Hepatocyte (in vitro differentiated cells): ENCODE measurements at regions not wholly inside any gene's neighbourhood (a gene's known extent, or its start where the extent isn't known, plus 50 kb on each side); places are given as distances from the start of the nearest gene placed in this dataset.

Source experiments
- EZH2 ChIP-seq: fragments of 200-600 bp; sonication (generic); IDR thresholded peaks from 2 replicates; pipeline ENCODE4 v1.6.1; 2016; ENCODE audit warnings: antibody characterized with exemption, mild to moderate bottlenecking, borderline replicate concordance
- TF ChIP-seq, protein P1 (sequence below): fragments of 200-600 bp; sonication (generic); IDR thresholded peaks from 2 replicates; pipeline ENCODE4 v1.5.1; 2016; ENCODE audit warnings: antibody characterized with exemption, mild to moderate bottlenecking; ENCODE audit not compliant: poor library complexity

DNA sequence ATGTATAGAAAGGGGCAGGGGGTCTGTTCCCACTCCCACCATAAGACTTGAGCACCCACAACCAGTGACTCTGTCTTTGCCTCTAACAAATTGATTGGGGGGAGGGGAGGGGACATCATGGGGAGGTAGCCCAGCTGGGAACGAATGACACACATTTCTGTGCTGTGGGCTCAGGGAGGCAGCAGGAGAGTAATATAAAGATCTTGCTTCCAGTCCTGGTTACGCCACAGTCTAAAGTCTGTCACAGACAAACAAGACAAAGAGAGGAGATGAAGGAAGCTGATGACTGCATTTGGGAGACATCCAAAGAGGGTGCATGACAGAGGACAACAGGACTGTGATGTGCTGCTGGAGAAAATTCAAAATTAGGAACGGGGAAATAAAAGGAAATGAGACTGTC, 153.9 kb downstream of the ACTR3B start:
- TF ChIP-seq, protein P1, sequence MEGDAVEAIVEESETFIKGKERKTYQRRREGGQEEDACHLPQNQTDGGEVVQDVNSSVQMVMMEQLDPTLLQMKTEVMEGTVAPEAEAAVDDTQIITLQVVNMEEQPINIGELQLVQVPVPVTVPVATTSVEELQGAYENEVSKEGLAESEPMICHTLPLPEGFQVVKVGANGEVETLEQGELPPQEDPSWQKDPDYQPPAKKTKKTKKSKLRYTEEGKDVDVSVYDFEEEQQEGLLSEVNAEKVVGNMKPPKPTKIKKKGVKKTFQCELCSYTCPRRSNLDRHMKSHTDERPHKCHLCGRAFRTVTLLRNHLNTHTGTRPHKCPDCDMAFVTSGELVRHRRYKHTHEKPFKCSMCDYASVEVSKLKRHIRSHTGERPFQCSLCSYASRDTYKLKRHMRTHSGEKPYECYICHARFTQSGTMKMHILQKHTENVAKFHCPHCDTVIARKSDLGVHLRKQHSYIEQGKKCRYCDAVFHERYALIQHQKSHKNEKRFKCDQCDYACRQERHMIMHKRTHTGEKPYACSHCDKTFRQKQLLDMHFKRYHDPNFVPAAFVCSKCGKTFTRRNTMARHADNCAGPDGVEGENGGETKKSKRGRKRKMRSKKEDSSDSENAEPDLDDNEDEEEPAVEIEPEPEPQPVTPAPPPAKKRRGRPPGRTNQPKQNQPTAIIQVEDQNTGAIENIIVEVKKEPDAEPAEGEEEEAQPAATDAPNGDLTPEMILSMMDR = no peak
- no peak for TF ChIP-seq EZH2
